Activated CD8-positive, alpha-beta T cell treated with anti-CD3 and anti-CD28 coated beads for 36 hours (primary cell): ENCODE measurements at regions not wholly inside any gene's neighbourhood (a gene's known extent, or its start where the extent isn't known, plus 50 kb on each side); places are given as distances from the start of the nearest gene placed in this dataset.

Experiments
- ATAC-seq: fragments of 200-7000 bp; cut with Tn5 transposase; one replicate; pipeline ENCODE4 v1.10.0; 2021; ENCODE audit warnings: mild to moderate bottlenecking, moderate library complexity
- CTCF ChIA-PET: fragments of 350-600 bp; sonication (Branson Sonifier 250); formaldehyde crosslinking; loops from one replicate; lab custom pipeline; 2021; ENCODE audit warnings: antibody characterized with exemption; lab: Charles Lee
- POLR2A ChIA-PET: fragments of 350-600 bp; sonication (Branson Sonifier 250); formaldehyde crosslinking; loops from one replicate; lab custom pipeline; 2021; ENCODE audit warnings: antibody characterized with exemption; lab: Charles Lee
- DNase-seq: peaks from one replicate; pipeline ENCODE4 v3.0.0-alpha.2; 2020
- H3K27ac Mint-ChIP-seq: one replicate; pipeline ENCODE4 v1.8.0; 2021; ENCODE audit warnings: mild to moderate bottlenecking, mixed read lengths
- H3K27me3 Mint-ChIP-seq: one replicate; pipeline ENCODE4 v1.8.0; 2021; ENCODE audit warnings: mixed read lengths
- H3K36me3 Mint-ChIP-seq: one replicate; pipeline ENCODE4 v1.8.0; 2021; ENCODE audit warnings: low read depth, mixed read lengths
- H3K4me1 Mint-ChIP-seq: one replicate; pipeline ENCODE4 v1.8.0; 2021; ENCODE audit warnings: low read depth, mixed read lengths
- H3K4me3 Mint-ChIP-seq: one replicate; pipeline ENCODE4 v1.8.0; 2021; ENCODE audit warnings: mild to moderate bottlenecking, moderate library complexity, mixed read lengths
- H3K9me3 Mint-ChIP-seq: one replicate; pipeline ENCODE4 v1.8.0; 2021; ENCODE audit warnings: mixed read lengths
- intact Hi-C: fragments of 100-400 bp; cut with micrococcal nuclease; formaldehyde crosslinking; loops from one replicate; pipeline ENCODE4 v1.10.0; 2022
- TF ChIP-seq, protein P1 (sequence below): fragments of 200-600 bp; IDR thresholded peaks from one replicate; pipeline ENCODE4 v1.8.0; 2022; ENCODE audit warnings: antibody characterized with exemption, mild to moderate bottlenecking

DNA sequence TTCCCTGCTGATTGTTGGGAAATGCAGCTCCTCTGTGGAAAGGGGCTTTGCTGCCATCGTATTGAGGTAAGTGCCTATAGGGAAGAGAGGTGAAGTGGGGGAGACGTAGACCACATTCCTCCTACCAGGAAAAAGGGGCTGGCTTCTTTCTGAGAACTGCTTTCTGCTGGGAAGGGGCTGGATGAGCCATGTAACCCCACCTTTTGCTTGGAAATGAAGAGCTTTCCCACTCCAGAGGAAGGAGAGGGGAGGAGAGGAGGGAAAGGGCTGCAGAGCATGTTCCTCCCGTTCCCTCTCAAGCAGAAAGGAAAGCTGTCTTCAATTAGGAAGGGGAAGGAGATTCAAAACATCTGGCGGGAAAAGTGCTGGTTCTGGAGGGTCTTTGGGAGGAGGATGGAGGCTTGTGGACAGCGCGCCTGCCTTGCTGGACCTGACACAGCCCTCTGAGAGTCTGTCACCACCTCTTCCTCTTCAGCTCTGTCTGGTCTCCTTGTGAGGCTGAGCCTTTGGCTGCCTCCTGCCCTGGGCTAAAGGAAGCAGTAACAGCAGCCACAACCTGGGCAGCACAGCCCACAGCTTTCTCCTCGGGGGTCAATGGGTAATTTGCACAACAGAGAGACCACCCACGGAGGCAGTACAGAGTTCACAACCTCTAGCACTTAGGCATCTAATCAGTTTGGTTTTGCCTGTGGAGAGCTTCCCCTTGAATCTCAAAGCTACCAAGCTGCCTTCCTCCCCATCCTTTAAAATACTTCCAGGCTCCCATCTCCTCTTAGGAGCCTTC lies 410.0 kb upstream of the TNP1 start:
- DNase-seq (no peak), ATAC-seq (no peak)
- H3K27ac Mint-ChIP-seq = no peak overlapping the region
- intact Hi-C loops = no loop called here
- ChIA-PET POLR2A (no interaction called here), CTCF (no interaction called here)
- no peaks in the 10 kb centered on the region for H3K4me1 Mint-ChIP-seq
- H3K36me3 Mint-ChIP-seq = no peaks in the 10 kb centered on the region
- peaks cover 15% of the 10 kb centered on the region for H3K27me3 Mint-ChIP-seq
- TF ChIP-seq, protein P1, sequence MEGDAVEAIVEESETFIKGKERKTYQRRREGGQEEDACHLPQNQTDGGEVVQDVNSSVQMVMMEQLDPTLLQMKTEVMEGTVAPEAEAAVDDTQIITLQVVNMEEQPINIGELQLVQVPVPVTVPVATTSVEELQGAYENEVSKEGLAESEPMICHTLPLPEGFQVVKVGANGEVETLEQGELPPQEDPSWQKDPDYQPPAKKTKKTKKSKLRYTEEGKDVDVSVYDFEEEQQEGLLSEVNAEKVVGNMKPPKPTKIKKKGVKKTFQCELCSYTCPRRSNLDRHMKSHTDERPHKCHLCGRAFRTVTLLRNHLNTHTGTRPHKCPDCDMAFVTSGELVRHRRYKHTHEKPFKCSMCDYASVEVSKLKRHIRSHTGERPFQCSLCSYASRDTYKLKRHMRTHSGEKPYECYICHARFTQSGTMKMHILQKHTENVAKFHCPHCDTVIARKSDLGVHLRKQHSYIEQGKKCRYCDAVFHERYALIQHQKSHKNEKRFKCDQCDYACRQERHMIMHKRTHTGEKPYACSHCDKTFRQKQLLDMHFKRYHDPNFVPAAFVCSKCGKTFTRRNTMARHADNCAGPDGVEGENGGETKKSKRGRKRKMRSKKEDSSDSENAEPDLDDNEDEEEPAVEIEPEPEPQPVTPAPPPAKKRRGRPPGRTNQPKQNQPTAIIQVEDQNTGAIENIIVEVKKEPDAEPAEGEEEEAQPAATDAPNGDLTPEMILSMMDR = no peak
- H3K4me3 Mint-ChIP-seq = no peak overlapping the region
- H3K9me3 Mint-ChIP-seq = peaks cover 2% of the 10 kb centered on the region

DNA sequence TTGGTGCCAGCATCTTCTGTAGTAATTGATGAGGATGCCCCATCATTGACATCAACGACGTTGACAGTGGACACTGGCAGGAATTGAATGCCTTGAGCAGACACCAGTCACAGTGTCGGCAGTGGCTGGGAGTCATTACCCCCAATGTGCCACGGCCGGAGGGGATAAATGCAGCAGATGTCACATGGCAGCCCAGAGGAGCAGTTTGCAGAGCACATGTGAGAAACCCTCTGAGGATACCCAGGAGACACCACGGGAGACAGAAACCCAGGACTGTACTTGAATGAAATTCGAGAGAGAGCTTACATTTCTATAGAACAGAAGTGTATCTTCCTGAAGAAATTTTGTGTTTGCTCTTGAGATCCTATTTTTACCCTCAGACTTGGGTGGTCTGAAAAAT lies 409.1 kb upstream of the TNP1 start:
- Mint-ChIP-seq H3K27me3 (peaks cover 16% of the 10 kb centered on the region), H3K36me3 (no peaks in the 10 kb centered on the region), H3K27ac (no peak overlapping the region), H3K9me3 (peaks cover 2% of the 10 kb centered on the region), H3K4me3 (no peak overlapping the region), H3K4me1 (no peaks in the 10 kb centered on the region)
- POLR2A ChIA-PET = no interaction called here
- CTCF ChIA-PET = no interaction called here
- TF ChIP-seq, protein P1 = no peak
- intact Hi-C loops = no loop called here
- ATAC-seq = no peak
- no peak for DNase-seq

DNA sequence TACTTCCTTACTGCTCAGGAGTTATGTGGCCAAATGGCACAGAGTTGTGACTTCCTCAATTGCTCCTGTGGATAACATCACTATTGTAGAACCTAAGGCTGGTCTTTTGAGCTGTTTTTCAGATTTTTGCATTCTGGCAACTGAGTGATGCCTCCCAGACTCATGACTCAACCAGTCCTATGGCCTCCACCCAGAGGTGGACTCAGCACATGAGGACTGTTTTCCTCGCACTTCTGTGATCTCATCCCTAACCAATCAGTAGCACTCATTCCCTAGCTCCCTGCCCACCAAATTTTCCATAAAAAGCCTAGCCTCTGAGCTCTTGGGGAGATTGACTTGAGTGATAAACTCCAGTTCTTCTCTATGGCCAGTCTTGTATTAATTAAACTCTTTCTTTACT lies 407.9 kb upstream of the TNP1 start:
- ChIA-PET POLR2A (interaction anchor here (0.7 kb wide), 1 partner anchor 248 kb away, joined by 3 read pairs; no protein-coding TSS in a partner anchor), CTCF (no interaction called here)
- Mint-ChIP-seq H3K27ac (no peak overlapping the region), H3K4me1 (no peaks in the 10 kb centered on the region), H3K36me3 (no peaks in the 10 kb centered on the region), H3K4me3 (no peak overlapping the region), H3K27me3 (peaks cover 14% of the 10 kb centered on the region), H3K9me3 (peaks cover 2% of the 10 kb centered on the region)
- no peak for DNase-seq
- TF ChIP-seq, protein P1 = no peak
- intact Hi-C loops = no loop called here
- no peak for ATAC-seq

DNA sequence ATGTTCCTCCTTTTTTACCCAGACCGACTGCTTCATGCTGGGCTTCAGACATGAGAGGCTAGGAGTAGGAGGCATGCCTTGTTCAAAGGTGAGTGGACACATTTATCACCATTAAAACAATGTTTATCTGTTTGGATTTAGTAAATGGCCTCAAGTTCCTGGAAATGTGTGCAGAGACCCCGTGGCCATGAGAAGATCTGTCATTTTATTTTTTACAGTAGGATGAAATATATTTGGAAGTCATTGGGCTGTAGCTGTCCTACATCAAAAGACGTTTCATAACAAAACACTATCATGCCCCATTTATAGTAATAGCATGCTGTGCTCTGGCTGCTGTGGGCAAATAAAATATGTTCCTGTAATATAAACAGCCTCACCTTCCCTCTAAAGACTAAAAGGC lies 403.9 kb upstream of the TNP1 start:
- POLR2A ChIA-PET = no interaction called here
- ATAC-seq (no peak), DNase-seq (no peak)
- intact Hi-C loops = no loop called here
- Mint-ChIP-seq H3K27ac (no peak overlapping the region), H3K27me3 (peaks cover 7% of the 10 kb centered on the region), H3K4me1 (no peaks in the 10 kb centered on the region), H3K9me3 (peaks cover 2% of the 10 kb centered on the region), H3K36me3 (no peaks in the 10 kb centered on the region), H3K4me3 (no peak overlapping the region)
- TF ChIP-seq, protein P1 = no peak
- CTCF ChIA-PET = no interaction called here

DNA sequence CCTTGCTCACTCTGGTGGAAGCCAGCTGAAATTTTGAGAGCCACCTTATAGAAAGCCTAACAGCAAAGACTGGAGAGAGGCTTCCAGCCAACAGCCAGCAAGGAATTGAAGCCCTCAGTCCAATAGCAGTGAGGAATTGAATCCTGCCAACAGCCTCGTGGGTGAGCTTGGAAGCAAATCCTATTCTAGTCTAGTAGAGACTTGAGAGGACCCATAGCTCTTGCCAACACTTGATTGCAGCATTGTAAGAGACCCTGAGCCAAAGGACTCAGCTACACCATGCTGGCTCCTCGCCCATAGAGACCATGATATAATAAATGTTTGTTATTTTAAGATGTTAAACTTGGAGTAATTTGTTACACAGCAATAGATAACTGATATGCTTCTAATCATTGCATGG lies 403.0 kb upstream of the TNP1 start:
- Mint-ChIP-seq H3K4me1 (no peaks in the 10 kb centered on the region), H3K27ac (no peak overlapping the region)
- POLR2A ChIA-PET = no interaction called here

More for the DNA sequence above, 403.0 kb upstream of the TNP1 start:
- TF ChIP-seq, protein P1 = no peak
- no peak for DNase-seq
- ATAC-seq = no peak
- CTCF ChIA-PET = interaction anchor here (1.0 kb wide), 1 partner anchor 14 kb away, joined by 3 read pairs; no protein-coding TSS in a partner anchor
- H3K27me3 Mint-ChIP-seq = peaks cover 5% of the 10 kb centered on the region
- H3K36me3 Mint-ChIP-seq = no peaks in the 10 kb centered on the region
- no peak overlapping the region for H3K4me3 Mint-ChIP-seq
- intact Hi-C loops = no loop called here
- peaks cover 2% of the 10 kb centered on the region for H3K9me3 Mint-ChIP-seq
